ENCODE measurements at regions not wholly inside any gene's neighbourhood (a gene's known extent, or its start where the extent isn't known, plus 50 kb on each side); places are given as distances from the start of the nearest gene placed in this dataset.

DNA sequence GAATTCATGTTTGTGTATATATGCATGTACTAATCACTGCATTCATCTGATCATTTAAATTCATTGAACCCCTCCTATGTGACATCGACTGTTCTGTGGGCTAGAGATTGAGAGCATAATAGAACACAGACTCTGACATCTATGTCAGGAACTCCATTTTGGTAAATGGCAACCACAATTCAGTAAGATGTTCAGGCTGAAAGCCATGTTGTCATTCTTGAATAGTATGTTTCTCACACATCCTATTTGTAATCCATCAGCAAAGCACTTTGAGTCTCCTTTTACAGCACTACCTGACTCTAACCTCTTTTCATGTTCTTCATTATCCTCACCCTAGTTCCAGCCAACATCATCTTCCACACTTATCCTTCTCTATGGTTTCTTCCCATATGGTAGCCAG, 413.8 kb upstream of the MEX3C start:
- H3K9me3 Mint-ChIP-seq: no peaks in the 10 kb centered on the region
- H3K4me3 Mint-ChIP-seq: no peak overlapping the region
- no peak overlapping the region for H3K27ac Mint-ChIP-seq
- peaks cover 25% of the 10 kb centered on the region for H3K9me3 ChIP-seq (ENCODE audit: control insufficient read depth, low read length)
- H3K27me3 ChIP-seq (ENCODE audit: control insufficient read depth, insufficient read depth, low read length, poor library complexity, severe bottlenecking): no peaks in the 10 kb centered on the region
- peaks cover 5% of the 10 kb centered on the region for H3K36me3 ChIP-seq (ENCODE audit: control insufficient read depth, insufficient read depth, low read length)
- peaks cover 42% of the 10 kb centered on the region for H3K4me1 Mint-ChIP-seq
- H3K27ac ChIP-seq (ENCODE audit: low read depth, low read length): no peak overlapping the region
- H3K9ac ChIP-seq (ENCODE audit: extremely low read depth, low read length, poor library complexity, severe bottlenecking): no peak overlapping the region
- peaks cover 29% of the 10 kb centered on the region for H3K27me3 Mint-ChIP-seq (ENCODE audit: insufficient read depth)
- no peak for DNase-seq
- TF ChIP-seq, protein P1, sequence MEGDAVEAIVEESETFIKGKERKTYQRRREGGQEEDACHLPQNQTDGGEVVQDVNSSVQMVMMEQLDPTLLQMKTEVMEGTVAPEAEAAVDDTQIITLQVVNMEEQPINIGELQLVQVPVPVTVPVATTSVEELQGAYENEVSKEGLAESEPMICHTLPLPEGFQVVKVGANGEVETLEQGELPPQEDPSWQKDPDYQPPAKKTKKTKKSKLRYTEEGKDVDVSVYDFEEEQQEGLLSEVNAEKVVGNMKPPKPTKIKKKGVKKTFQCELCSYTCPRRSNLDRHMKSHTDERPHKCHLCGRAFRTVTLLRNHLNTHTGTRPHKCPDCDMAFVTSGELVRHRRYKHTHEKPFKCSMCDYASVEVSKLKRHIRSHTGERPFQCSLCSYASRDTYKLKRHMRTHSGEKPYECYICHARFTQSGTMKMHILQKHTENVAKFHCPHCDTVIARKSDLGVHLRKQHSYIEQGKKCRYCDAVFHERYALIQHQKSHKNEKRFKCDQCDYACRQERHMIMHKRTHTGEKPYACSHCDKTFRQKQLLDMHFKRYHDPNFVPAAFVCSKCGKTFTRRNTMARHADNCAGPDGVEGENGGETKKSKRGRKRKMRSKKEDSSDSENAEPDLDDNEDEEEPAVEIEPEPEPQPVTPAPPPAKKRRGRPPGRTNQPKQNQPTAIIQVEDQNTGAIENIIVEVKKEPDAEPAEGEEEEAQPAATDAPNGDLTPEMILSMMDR (conservative IDR thresholded peaks at IDR 0.05): no peak
- WGBS, 2 experiments (ENCODE audit: insufficient coverage in 1 of 2, insufficient read length in 1 of 2): 83 to 85% methylated on average over 1 of the region's 1 CpG
- H3K4me3 ChIP-seq (ENCODE audit: low read length): no peak overlapping the region
- no peaks in the 10 kb centered on the region for H3K36me3 Mint-ChIP-seq (ENCODE audit: low read depth)
- peaks cover 11% of the 10 kb centered on the region for H3K4me1 ChIP-seq (ENCODE audit: control insufficient read depth, insufficient read depth, low read length)

DNA sequence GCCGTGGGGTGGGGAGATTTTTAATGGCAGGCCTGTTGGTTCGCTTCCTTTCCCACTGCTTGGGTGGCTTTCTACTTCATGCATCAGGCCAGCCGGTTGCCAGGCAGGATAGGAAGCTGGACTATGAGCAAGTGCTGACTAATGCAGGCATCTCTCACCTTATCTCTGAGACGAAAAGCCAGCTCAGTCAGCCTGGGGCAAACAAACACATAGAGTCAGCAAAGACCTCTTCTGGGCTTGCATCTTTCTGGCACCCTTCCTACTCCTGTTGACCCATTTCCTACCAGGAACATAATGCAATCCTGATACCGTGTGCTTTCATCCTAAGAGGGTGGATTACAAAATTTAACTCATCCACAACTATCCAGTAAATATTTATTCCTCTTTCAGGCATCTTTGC, 416.6 kb upstream of the MEX3C start:
- peaks cover 19% of the 10 kb centered on the region for H3K27me3 Mint-ChIP-seq (ENCODE audit: insufficient read depth)
- H3K4me1 Mint-ChIP-seq: peaks cover 38% of the 10 kb centered on the region
- no peak overlapping the region for H3K4me3 Mint-ChIP-seq
- TF ChIP-seq, protein P1 (conservative IDR thresholded peaks at IDR 0.05): no peak
- Histone ChIP-seq H3K36me3 (ENCODE audit: control insufficient read depth, insufficient read depth, low read length) (no peaks in the 10 kb centered on the region), H3K27me3 (ENCODE audit: control insufficient read depth, insufficient read depth, low read length, poor library complexity, severe bottlenecking) (no peaks in the 10 kb centered on the region), H3K27ac (ENCODE audit: low read depth, low read length) (no peak overlapping the region), H3K9ac (ENCODE audit: extremely low read depth, low read length, poor library complexity, severe bottlenecking) (no peak overlapping the region), H3K9me3 (ENCODE audit: control insufficient read depth, low read length) (no peaks in the 10 kb centered on the region), H3K4me1 (ENCODE audit: control insufficient read depth, insufficient read depth, low read length) (peaks cover 11% of the 10 kb centered on the region), H3K4me3 (ENCODE audit: low read length) (no peak overlapping the region)
- peak; percentile 81 for DNase-seq
- WGBS, 2 experiments (ENCODE audit: insufficient coverage in 1 of 2, insufficient read length in 1 of 2): 52 to 64% methylated on average over 5 of the region's 5 CpGs
- H3K27ac Mint-ChIP-seq: no peak overlapping the region
- no peaks in the 10 kb centered on the region for H3K9me3 Mint-ChIP-seq
- no peaks in the 10 kb centered on the region for H3K36me3 Mint-ChIP-seq (ENCODE audit: low read depth)

DNA sequence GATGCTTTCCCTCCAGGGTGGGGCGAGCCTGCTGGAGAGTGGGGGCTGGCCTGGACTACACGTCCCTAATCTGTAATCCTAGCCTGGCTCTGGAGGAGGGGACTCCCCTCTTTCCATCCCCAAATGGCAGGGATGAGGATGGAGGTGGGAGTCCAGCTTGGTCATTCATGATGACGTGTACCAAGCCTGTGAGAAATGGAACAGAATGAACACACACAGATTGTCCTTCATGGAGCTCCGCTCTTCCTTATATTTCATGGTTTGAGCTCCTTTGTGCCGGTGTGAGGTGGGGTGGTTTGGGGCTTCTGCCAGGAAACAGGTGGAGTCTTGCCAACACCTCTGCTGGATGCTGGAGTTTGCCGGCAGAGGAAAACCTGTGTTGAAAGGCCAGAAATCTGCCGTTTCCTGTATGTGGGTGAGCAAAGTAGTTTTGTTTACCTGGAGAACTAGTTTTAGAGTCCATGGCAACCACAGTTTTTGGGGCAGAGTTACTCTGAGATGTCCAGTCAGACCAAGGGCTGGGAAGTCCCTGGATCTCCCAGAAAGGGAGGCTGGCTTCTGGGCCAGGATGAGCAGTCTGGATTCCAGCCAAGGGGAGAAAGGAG, 417.6 kb upstream of the MEX3C start:
- Mint-ChIP-seq H3K27me3 (ENCODE audit: insufficient read depth) (peaks cover 17% of the 10 kb centered on the region), H3K9me3 (no peaks in the 10 kb centered on the region), H3K4me1 (peaks cover 32% of the 10 kb centered on the region), H3K36me3 (ENCODE audit: low read depth) (no peaks in the 10 kb centered on the region), H3K27ac (no peak overlapping the region), H3K4me3 (no peak overlapping the region)
- no peaks in the 10 kb centered on the region for H3K27me3 ChIP-seq (ENCODE audit: control insufficient read depth, insufficient read depth, low read length, poor library complexity, severe bottlenecking)
- H3K4me3 ChIP-seq (ENCODE audit: low read length): no peak overlapping the region
- TF ChIP-seq, protein P1 (conservative IDR thresholded peaks at IDR 0.05): no peak
- DNase-seq: no peak
- H3K9ac ChIP-seq (ENCODE audit: extremely low read depth, low read length, poor library complexity, severe bottlenecking): no peak overlapping the region
- H3K9me3 ChIP-seq (ENCODE audit: control insufficient read depth, low read length): peaks cover 5% of the 10 kb centered on the region
- peaks cover under 1% of the 10 kb centered on the region for H3K36me3 ChIP-seq (ENCODE audit: control insufficient read depth, insufficient read depth, low read length)
- peaks cover 11% of the 10 kb centered on the region for H3K4me1 ChIP-seq (ENCODE audit: control insufficient read depth, insufficient read depth, low read length)
- 96 to 97% methylated on average over 4 to 7 of the region's 7 CpGs for WGBS, 2 experiments (ENCODE audit: insufficient coverage in 1 of 2, insufficient read length in 1 of 2)
- H3K27ac ChIP-seq (ENCODE audit: low read depth, low read length): no peak overlapping the region
